Lower lobe of right lung (tissue), 2 donors: ENCODE measurements at regions not wholly inside any gene's neighbourhood (a gene's known extent, or its start where the extent isn't known, plus 50 kb on each side); places are given as distances from the start of the nearest gene placed in this dataset.

Experiments
- ATAC-seq, 2 donors: fragments of 200-7000 bp; cut with Tn5 transposase; one replicate each; pipeline ENCODE4 v1.9.1; 2020 to 2022; ENCODE audit warnings: mild to moderate bottlenecking in 2 of 2, moderate library complexity in 2 of 2
- DNase-seq: peaks from one replicate; pipeline ENCODE4 v3.0.0-alpha.2; 2020
- H3K27ac ChIP-seq: fragments of 200-600 bp; one replicate; pipeline ENCODE4 v1.8.0; 2022
- H3K27me3 ChIP-seq: fragments of 200-600 bp; one replicate; pipeline ENCODE4 v1.8.0; 2022; ENCODE audit warnings: low read depth
- H3K36me3 ChIP-seq: fragments of 200-600 bp; one replicate; pipeline ENCODE4 v1.8.0; 2022; ENCODE audit warnings: mild to moderate bottlenecking
- H3K4me1 ChIP-seq: fragments of 200-600 bp; one replicate; pipeline ENCODE4 v1.8.0; 2022
- H3K4me3 ChIP-seq: fragments of 200-600 bp; one replicate; pipeline ENCODE4 v1.8.0; 2022; ENCODE audit warnings: mild to moderate bottlenecking
- H3K9me3 ChIP-seq: fragments of 200-600 bp; one replicate; pipeline ENCODE4 v1.8.0; 2022
- CTCF ChIP-seq: fragments of 200-600 bp; IDR thresholded peaks from one replicate; pipeline ENCODE4 v1.8.0; 2022; ENCODE audit warnings: antibody characterized with exemption, mild to moderate bottlenecking
- intact Hi-C: fragments of 100-400 bp; cut with DNase I; formaldehyde crosslinking; loops from one replicate; pipeline ENCODE4 v1.11.0; 2022
- donor health status: DM: no; HTN: yes; CAD: no; lungs with severe emphysema.

- DNase-seq (no peak), ATAC-seq (no peak)
- Histone ChIP-seq H3K4me1 (no peaks in the 10 kb centered on the region), H3K4me3 (no peak overlapping the region), H3K27ac (no peak overlapping the region), H3K36me3 (no peaks in the 10 kb centered on the region), H3K27me3 (no peaks in the 10 kb centered on the region), H3K9me3 (no peaks in the 10 kb centered on the region)
- TF ChIP-seq CTCF = no peak
- intact Hi-C loops = no loop called here
Observed at GRCh38 chr14:25899197-25899596, 698.6 kb downstream of the NOVA1 start.

GRCh38 chr14:25896777-25897176 lies 701.1 kb downstream of the NOVA1 start:
- no peak for DNase-seq
- Histone ChIP-seq H3K36me3 (no peaks in the 10 kb centered on the region), H3K4me3 (no peak overlapping the region), H3K27ac (no peak overlapping the region), H3K9me3 (no peaks in the 10 kb centered on the region), H3K4me1 (no peaks in the 10 kb centered on the region), H3K27me3 (no peaks in the 10 kb centered on the region)
- ATAC-seq = no peak
- no peak for TF ChIP-seq CTCF
- intact Hi-C loops = no loop called here

GRCh38 chr14:25895740-25896139 lies 702.1 kb downstream of the NOVA1 start:
- intact Hi-C loops = no loop called here
- ATAC-seq (no peak), DNase-seq (no peak)
- Histone ChIP-seq H3K36me3 (no peaks in the 10 kb centered on the region), H3K4me1 (no peaks in the 10 kb centered on the region), H3K27ac (no peak overlapping the region), H3K4me3 (no peak overlapping the region), H3K27me3 (no peaks in the 10 kb centered on the region), H3K9me3 (no peaks in the 10 kb centered on the region)
- TF ChIP-seq CTCF = no peak

GRCh38 chr14:25887251-25887878 lies 710.5 kb downstream of the NOVA1 start:
- no peaks in the 10 kb centered on the region for H3K36me3 ChIP-seq
- H3K4me1 ChIP-seq = no peaks in the 10 kb centered on the region
- TF ChIP-seq CTCF = no peak
- intact Hi-C loops = no loop called here
- no peak overlapping the region for H3K4me3 ChIP-seq
- DNase-seq = no peak
- ATAC-seq = no peak
- H3K27me3 ChIP-seq = no peaks in the 10 kb centered on the region
- no peak overlapping the region for H3K27ac ChIP-seq
- H3K9me3 ChIP-seq = no peaks in the 10 kb centered on the region

GRCh38 chr14:25884657-25885056 lies 713.2 kb downstream of the NOVA1 start:
- ATAC-seq = no peak
- Histone ChIP-seq H3K27me3 (no peaks in the 10 kb centered on the region), H3K4me3 (no peak overlapping the region), H3K9me3 (no peaks in the 10 kb centered on the region), H3K36me3 (no peaks in the 10 kb centered on the region), H3K4me1 (no peaks in the 10 kb centered on the region), H3K27ac (no peak overlapping the region)
- no peak for DNase-seq
- intact Hi-C loops = no loop called here
- no peak for TF ChIP-seq CTCF

GRCh38 chr14:25882899-25883298 lies 714.9 kb downstream of the NOVA1 start:
- ATAC-seq = no peak
- intact Hi-C loops = no loop called here

More at GRCh38 chr14:25882899-25883298, 714.9 kb downstream of the NOVA1 start:
- Histone ChIP-seq H3K36me3 (no peaks in the 10 kb centered on the region), H3K27ac (no peak overlapping the region), H3K9me3 (no peaks in the 10 kb centered on the region), H3K27me3 (no peaks in the 10 kb centered on the region), H3K4me3 (no peak overlapping the region), H3K4me1 (no peaks in the 10 kb centered on the region)
- no peak for TF ChIP-seq CTCF
- DNase-seq = no peak
